Small intestine (tissue), 7 donors: ENCODE measurements at regions not wholly inside any gene's neighbourhood (a gene's known extent, or its start where the extent isn't known, plus 50 kb on each side); places are given as distances from the start of the nearest gene placed in this dataset.

Source experiments
- DNase-seq, 2 donors: peaks; one replicate each; pipeline versions ENCODE4 v3.0.0 to v3.0.0-alpha.2; 2013
- FAIRE-seq: peaks from 2 replicates; lab custom pipeline; 2012; peaks lifted over from hg19 to GRCh38; lab: Jason Lieb, UNC
- H3K27ac ChIP-seq, 3 donors: one replicate each; pipeline ENCODE4 v1.5.1; 2013; ENCODE audit warnings: low read length in 2 of 3, mild to moderate bottlenecking in 2 of 3, control low read depth in 1 of 3, inconsistent platforms in 1 of 3, low read depth in 1 of 3, moderate library complexity in 1 of 3
- H3K27me3 ChIP-seq, 3 donors: one replicate each; pipeline ENCODE4 v1.6.1; 2013; ENCODE audit warnings: low read length in 3 of 3, inconsistent platforms in 1 of 3; ENCODE audit not compliant: control insufficient read depth in 3 of 3, insufficient read depth in 3 of 3
- H3K36me3 ChIP-seq, 3 donors: one replicate each; pipeline ENCODE4 v1.6.1; 2013; ENCODE audit warnings: low read length in 3 of 3, inconsistent platforms in 1 of 3, low read depth in 1 of 3, mild to moderate bottlenecking in 1 of 3, moderate library complexity in 1 of 3; ENCODE audit not compliant: control insufficient read depth in 3 of 3, insufficient read depth in 2 of 3
- H3K4me1 ChIP-seq, 3 donors: one replicate each; pipeline ENCODE4 v1.6.1; 2013; ENCODE audit warnings: low read length in 2 of 3, inconsistent platforms in 1 of 3, low read depth in 1 of 3, mild to moderate bottlenecking in 1 of 3, moderate library complexity in 1 of 3; ENCODE audit not compliant: control insufficient read depth in 3 of 3, insufficient read depth in 2 of 3
- H3K4me3 ChIP-seq, 3 donors: one replicate each; pipeline ENCODE4 v1.5.1; 2013; ENCODE audit warnings: low read length in 3 of 3, control low read depth in 1 of 3, inconsistent platforms in 1 of 3, low read depth in 1 of 3, mild to moderate bottlenecking in 1 of 3, moderate library complexity in 1 of 3
- H3K9me3 ChIP-seq, 2 donors: one replicate each; pipeline ENCODE4 v1.6.1; 2013; ENCODE audit warnings: low read depth in 1 of 2, low read length in 1 of 2; ENCODE audit not compliant: control insufficient read depth in 2 of 2, insufficient read depth in 1 of 2
- WGBS, 3 donors: extraction: QIAGEN DNeasy Blood & Tissue Kit; methylation state at CpG; one replicate each; pipeline ENCODE4 v1.1.7; 2013; 5-methylcytosine and 5-hydroxymethylcytosine counted together
- donor health status: healthy with polysubstance abuse.
- donor health status: control.
- donor health status: control.
- donor health status: Bipolar disorder and iron deficiency.
- donor health status: healthy.

DNA sequence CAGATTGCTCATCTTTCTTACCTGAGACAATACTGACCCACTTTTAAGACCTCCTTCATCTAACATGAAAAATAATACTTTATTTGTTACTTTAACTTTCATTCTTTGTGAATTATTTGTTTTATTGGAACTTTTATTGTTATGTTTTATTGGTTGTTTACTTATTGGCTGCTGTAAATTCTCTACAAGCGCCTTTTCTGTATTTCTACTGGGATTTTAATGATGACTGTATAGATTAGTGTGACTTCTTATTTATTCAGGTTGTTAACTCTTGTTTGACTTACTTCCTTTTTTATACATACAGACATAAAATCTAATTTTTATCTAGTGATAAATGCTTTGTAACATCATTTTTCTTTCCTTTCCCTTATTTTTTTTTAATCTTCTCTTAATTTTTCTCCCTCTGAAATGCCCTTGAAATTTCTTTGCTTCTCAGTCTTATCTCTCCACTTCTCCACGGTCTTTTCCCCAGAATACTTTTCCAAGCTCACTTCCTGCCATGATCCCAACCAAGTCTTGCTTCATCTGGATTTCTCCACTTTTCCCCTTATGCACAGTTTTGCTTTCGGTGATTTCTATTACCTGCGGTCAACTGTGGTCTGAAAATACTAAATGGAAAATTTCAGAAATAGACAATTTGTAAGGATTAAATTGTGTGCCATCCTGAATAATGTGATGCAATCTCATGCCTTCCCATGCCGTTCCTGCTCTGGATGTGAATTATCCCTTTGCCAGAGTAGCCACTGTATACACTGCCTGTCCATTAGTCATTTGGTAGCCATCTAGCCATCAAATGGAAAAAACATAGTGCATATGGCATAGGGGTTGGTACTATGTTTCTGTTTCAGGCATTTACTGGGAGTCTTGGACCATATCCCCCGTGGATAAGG is 265.9 kb downstream of the PRL start:
- H3K4me3 ChIP-seq: no peak overlapping the region
- no peak overlapping the region for H3K27ac ChIP-seq
- H3K27me3 ChIP-seq: no peaks in the 10 kb centered on the region
- WGBS, 3 donors: 77 to 89% (median 84%) methylated on average over 6 of the region's 6 CpGs
- H3K4me1 ChIP-seq: peaks cover 0 to 6% (median 0%) of the 10 kb centered on the region in 3 donors
- FAIRE-seq (no peak), DNase-seq (no peak)
- no peaks in the 10 kb centered on the region for H3K36me3 ChIP-seq
- no peaks in the 10 kb centered on the region for H3K9me3 ChIP-seq

DNA sequence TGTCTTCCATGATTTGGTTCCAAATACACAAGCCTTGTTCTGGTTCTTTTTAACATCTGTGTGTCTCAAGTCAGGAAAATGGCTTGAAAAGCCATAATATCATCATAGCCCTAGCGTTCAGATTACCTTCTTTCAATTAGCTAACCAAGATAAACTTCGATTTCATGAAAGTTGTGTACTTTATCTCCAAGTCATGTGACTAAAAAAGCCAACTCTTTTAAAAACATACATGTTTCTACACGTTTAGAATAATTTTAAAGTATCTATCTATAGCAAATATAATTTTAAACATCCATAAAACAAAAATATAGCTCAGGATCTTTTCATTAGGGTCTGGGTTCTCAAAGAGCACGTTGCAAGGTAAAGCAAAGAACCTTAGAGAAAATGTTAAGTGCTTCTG is 261.1 kb downstream of the PRL start:
- Histone ChIP-seq H3K9me3 (peaks cover 0 to 3% of the 10 kb centered on the region in 2 donors), H3K4me1 (peaks cover 0 to 14% (median 0%) of the 10 kb centered on the region in 3 donors), H3K4me3 (no peak overlapping the region), H3K27me3 (no peaks in the 10 kb centered on the region), H3K27ac (peak overlapping the region in 1 of 3 donors; percentile 39), H3K36me3 (no peaks in the 10 kb centered on the region)
- DNase-seq (no peak), FAIRE-seq (no peak)
- 23 to 46% (median 31%) methylated on average over 4 of the region's 4 CpGs for WGBS, 3 donors

DNA sequence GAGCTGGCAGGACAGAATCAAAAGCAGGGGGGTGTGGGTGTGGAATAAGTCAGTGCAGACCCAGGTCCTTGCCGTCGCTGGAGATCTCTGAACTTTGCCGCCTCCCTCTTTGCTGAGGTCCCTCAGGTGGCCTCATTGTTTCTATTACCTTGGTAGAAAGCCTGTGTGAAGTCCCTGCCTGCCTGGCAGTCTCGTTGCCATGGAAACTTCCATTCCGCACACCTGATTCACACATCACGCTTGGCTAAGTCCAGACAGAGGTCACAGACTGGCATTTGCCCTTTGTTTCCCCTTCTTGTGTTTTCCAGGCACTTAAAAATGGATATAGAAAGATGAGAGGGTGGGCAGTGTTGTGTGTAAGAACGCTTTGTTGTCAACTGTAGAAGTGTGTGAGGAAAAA is 260.6 kb downstream of the PRL start:
- 17 to 39% (median 33%) methylated on average over 7 of the region's 7 CpGs for WGBS, 3 donors
- peak overlapping the region in 1 of 3 donors; percentile 39 for H3K27ac ChIP-seq
- no peaks in the 10 kb centered on the region for H3K27me3 ChIP-seq
- peaks cover 0 to 14% (median 0%) of the 10 kb centered on the region in 3 donors for H3K4me1 ChIP-seq
- no peaks in the 10 kb centered on the region for H3K36me3 ChIP-seq
- FAIRE-seq: no peak
- peak in 1 of 2 donors; percentile 81 for DNase-seq
- peaks cover 0 to 8% of the 10 kb centered on the region in 2 donors for H3K9me3 ChIP-seq
- H3K4me3 ChIP-seq: no peak overlapping the region

DNA sequence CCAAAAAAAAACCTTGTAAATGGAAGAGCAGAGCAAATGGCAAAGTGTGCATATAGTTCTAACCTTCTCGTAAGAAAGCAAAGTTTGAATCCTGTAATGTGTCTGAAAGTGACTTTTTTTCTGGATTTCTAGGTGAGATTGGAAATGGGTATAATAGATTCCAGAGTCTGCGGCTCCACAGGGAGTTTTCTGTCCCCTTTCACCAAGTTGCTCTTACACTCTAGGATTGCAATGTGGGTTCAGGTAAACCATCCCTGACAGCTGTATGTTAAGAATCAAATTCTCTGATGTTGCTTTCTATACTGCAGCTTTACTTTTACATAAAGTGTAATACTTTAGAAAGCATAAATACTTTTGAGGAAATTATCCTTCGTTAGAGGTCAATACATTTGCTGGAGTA is 260.1 kb downstream of the PRL start:
- no peak overlapping the region for H3K4me3 ChIP-seq
- H3K4me1 ChIP-seq: peaks cover 0 to 14% (median 0%) of the 10 kb centered on the region in 3 donors
- no peaks in the 10 kb centered on the region for H3K27me3 ChIP-seq
- H3K36me3 ChIP-seq: no peaks in the 10 kb centered on the region
- H3K9me3 ChIP-seq: peaks cover 0 to 9% of the 10 kb centered on the region in 2 donors
- no peak for DNase-seq
- WGBS, 3 donors: 49 to 66% (median 52%) methylated on average over 3 of the region's 3 CpGs
- FAIRE-seq: no peak
- peak overlapping the region in 1 of 3 donors; percentile 19 for H3K27ac ChIP-seq

DNA sequence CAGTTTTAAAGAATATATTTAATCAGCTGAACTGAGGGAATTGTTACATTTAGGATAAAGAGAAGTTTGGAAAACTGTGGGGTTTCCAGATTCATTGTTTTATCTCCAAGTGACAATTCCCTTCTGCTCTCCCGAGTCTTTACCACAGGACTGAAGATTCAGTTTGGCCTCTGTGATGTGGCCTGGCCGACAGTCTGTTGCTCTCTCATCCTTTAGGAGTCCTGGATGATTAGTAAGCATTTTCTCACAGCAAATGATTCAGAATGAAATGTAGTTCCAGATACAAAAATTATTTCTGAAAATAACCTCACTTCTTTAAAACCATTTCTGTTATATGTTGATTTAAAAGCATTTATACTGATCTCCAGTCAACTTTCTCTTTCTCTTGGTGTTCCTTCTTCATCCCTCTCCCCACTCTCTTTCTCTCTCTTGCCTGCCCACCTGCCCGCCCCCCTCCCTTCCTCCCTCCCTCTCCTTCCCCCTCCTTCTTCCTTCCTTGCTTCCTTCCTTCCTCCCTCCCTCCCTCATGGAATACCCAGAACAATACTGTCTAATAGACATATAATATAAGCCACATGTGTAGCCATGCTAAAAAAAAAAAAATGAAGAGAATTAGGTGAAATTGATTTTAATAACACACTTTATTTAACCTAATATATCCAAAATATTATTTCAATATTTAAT is 254.9 kb downstream of the PRL start:
- WGBS, 3 donors: 71 to 88% (median 74%) methylated on average over 3 of the region's 3 CpGs
- Histone ChIP-seq H3K27me3 (no peaks in the 10 kb centered on the region), H3K4me3 (no peak overlapping the region), H3K4me1 (no peaks in the 10 kb centered on the region), H3K27ac (no peak overlapping the region), H3K9me3 (peaks cover 0 to 9% of the 10 kb centered on the region in 2 donors), H3K36me3 (no peaks in the 10 kb centered on the region)
- DNase-seq (no peak), FAIRE-seq (no peak)

DNA sequence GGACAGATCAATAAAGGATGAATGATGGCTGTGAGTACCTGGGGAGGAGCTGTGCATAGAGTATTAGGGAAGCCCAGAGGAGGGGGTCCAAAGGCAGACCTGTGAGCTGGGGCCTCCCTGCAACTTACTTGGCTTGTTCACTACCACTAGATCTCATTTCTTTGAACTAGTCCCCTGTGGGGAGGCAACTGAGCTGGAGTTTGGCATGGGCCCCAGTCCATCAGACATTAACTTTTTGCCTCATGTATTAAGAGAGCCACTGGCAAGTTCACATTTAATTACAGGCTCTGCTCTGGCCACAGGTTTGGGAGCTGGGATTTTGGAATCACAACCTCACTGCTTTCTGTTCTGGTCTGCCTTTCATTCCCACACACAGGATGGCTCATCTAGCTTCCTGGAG is 254.1 kb downstream of the PRL start:
- Histone ChIP-seq H3K9me3 (peaks cover 0 to 9% of the 10 kb centered on the region in 2 donors), H3K27ac (peak overlapping the region in 1 of 3 donors; percentile 71), H3K36me3 (no peaks in the 10 kb centered on the region), H3K4me3 (no peak overlapping the region), H3K4me1 (no peaks in the 10 kb centered on the region), H3K27me3 (no peaks in the 10 kb centered on the region)
- no peak for FAIRE-seq
- no peak for DNase-seq

DNA sequence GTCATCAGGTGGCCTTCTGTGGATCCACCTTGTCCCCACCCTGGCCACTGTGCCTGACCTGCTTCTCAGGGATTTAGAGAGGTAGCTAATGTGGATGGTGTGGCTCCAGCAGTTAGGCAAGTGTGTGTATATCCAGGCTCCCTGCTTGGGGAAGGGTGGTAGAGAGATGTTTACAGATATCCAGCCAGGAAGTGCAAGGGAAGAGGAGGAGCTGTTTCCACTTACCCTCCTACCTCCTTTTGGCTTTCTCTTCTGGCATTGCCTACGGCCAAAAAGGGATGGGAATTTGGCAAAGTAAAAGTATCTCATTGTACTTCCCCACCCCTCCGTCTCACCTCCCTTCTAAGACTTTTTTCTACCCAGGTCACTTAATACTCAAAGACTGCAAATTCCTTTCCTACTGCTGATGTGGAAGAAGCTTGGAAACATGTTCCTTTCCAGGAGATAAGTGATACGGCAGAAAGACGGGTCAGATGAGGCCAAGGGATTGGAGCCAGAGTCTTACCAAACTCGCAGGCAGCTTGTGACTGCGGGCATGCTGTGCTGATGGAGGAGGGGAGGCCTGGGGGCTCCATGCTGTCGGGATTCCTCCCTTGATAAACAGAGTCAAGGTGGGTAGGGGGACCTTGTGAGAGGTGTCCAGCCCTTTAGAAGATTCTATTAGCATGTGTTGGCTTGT is 253.4 kb downstream of the PRL start:
- no peaks in the 10 kb centered on the region for H3K36me3 ChIP-seq
- FAIRE-seq: no peak

DNA sequence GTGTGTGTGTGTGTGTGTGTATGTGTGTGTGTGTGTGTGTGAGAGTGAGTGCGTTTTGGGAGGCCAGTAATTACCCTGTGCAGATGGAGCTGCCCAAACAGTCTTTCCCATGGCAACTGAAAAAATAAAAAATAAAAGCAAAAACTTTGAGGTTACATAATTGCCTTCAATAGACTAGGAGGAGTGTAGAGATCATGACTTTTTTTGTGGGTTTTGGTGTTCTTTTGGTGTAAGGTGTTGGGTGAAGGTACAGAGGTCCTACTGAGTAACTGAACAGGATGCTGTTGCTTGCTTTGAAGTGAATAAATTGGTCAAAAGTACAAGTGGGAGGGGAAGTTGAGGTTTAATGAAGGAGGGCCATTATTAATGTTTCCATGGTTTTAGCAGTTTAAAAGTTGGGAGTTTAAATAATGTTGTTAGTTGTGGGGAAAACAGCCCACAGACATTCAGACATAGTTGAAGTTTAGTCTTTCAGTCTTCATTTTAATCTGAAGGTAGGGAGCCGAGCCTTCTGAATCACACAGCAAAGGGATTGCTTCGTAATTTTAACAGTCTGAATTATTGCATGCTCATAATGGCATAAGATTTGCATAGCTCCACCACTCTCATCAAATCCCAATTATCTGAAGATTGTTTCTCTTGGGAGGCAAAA is 251.4 kb downstream of the PRL start:
- Histone ChIP-seq H3K4me3 (no peak overlapping the region), H3K27ac (no peak overlapping the region), H3K9me3 (peaks cover 0 to 7% of the 10 kb centered on the region in 2 donors), H3K27me3 (no peaks in the 10 kb centered on the region), H3K4me1 (no peaks in the 10 kb centered on the region), H3K36me3 (no peaks in the 10 kb centered on the region)
- FAIRE-seq (no peak), DNase-seq (no peak)
- WGBS, 3 donors: 70 to 74% (median 73%) methylated on average over 3 of the region's 3 CpGs

More for the DNA sequence above, 253.4 kb downstream of the PRL start:
- no peaks in the 10 kb centered on the region for H3K27me3 ChIP-seq
- WGBS, 3 donors: 55 to 75% (median 73%) methylated on average over 7 of the region's 7 CpGs
- no peak overlapping the region for H3K4me3 ChIP-seq
- H3K4me1 ChIP-seq: no peaks in the 10 kb centered on the region
- no peak for DNase-seq
- H3K27ac ChIP-seq: peak overlapping the region in 1 of 3 donors; percentile 71
- H3K9me3 ChIP-seq: peaks cover 0 to 9% of the 10 kb centered on the region in 2 donors
